H9 (cell line): ENCODE measurements at regions not wholly inside any gene's neighbourhood (a gene's known extent, or its start where the extent isn't known, plus 50 kb on each side); places are given as distances from the start of the nearest gene placed in this dataset.

Experiments
- DNase-seq: peaks from one replicate; pipeline ENCODE4 v3.0.0-alpha.2; 2017
- H2AFZ ChIP-seq: one replicate; pipeline ENCODE4 v1.6.1; 2013; ENCODE audit warnings: mild to moderate bottlenecking, low read length, control low read depth, moderate library complexity
- H2AK5ac ChIP-seq: 2 replicates; pipeline ENCODE4 v1.6.1; 2013; ENCODE audit warnings: low read length, control low read depth, mixed read lengths; ENCODE audit not compliant: insufficient read length
- H2BK120ac ChIP-seq: one replicate; pipeline ENCODE4 v1.6.1; 2013; ENCODE audit warnings: low read depth, mild to moderate bottlenecking, low read length, control low read depth, inconsistent platforms; ENCODE audit not compliant: poor library complexity, severe bottlenecking
- H2BK12ac ChIP-seq: 2 replicates; pipeline ENCODE4 v1.6.1; 2013; ENCODE audit warnings: low read length, control low read depth, mixed read lengths, low read depth; ENCODE audit not compliant: insufficient read length
- H2BK15ac ChIP-seq: 2 replicates; pipeline ENCODE4 v1.6.1; 2013; ENCODE audit warnings: low read depth, low read length, control low read depth
- H2BK20ac ChIP-seq: one replicate; pipeline ENCODE4 v1.6.1; 2013; ENCODE audit warnings: low read depth, mild to moderate bottlenecking, low read length, control low read depth, inconsistent platforms; ENCODE audit not compliant: poor library complexity, severe bottlenecking
- H2BK5ac ChIP-seq: 2 replicates; pipeline ENCODE4 v1.6.1; 2013; ENCODE audit warnings: low read length, control low read depth, mixed read lengths; ENCODE audit not compliant: insufficient read length
- H3K14ac ChIP-seq: 2 replicates; pipeline ENCODE4 v1.6.1; 2013; ENCODE audit warnings: low read length, control low read depth; ENCODE audit not compliant: insufficient read depth
- H3K18ac ChIP-seq: 2 replicates; pipeline ENCODE4 v1.6.1; 2013; ENCODE audit warnings: low read depth, mild to moderate bottlenecking, mixed read lengths, low read length, control low read depth; ENCODE audit not compliant: insufficient read length
- H3K23ac ChIP-seq: 2 replicates; pipeline ENCODE4 v1.6.1; 2013; ENCODE audit warnings: low read length, control low read depth, mixed read lengths, low read depth; ENCODE audit not compliant: insufficient read length
- H3K23me2 ChIP-seq: 2 replicates; pipeline ENCODE4 v1.6.1; 2013; ENCODE audit warnings: low read depth, mild to moderate bottlenecking, mixed read lengths, low read length, control low read depth; ENCODE audit not compliant: insufficient read length, poor library complexity, severe bottlenecking
- H3K27ac ChIP-seq: 2 replicates; pipeline ENCODE4 v1.5.1; 2013; ENCODE audit warnings: low read length, control low read depth, mixed read lengths, low read depth; ENCODE audit not compliant: insufficient read length
- H3K27me3 ChIP-seq: 2 replicates; pipeline ENCODE4 v1.6.1; 2013; ENCODE audit warnings: low read length, control low read depth, inconsistent platforms; ENCODE audit not compliant: insufficient read depth
- H3K4ac ChIP-seq: 2 replicates; pipeline ENCODE4 v1.6.1; 2013; ENCODE audit warnings: low read depth, mild to moderate bottlenecking, control low read depth, inconsistent platforms, low read length, moderate library complexity
- H3K4me1 ChIP-seq: 2 replicates; pipeline ENCODE4 v1.6.1; 2013; ENCODE audit warnings: low read length, control low read depth, inconsistent platforms; ENCODE audit not compliant: insufficient read depth
- H3K4me2 ChIP-seq: 2 replicates; pipeline ENCODE4 v1.6.1; 2013; ENCODE audit warnings: low read length, control low read depth, mixed read lengths; ENCODE audit not compliant: insufficient read length, insufficient read depth
- H3K56ac ChIP-seq: 2 replicates; pipeline ENCODE4 v1.6.1; 2013; ENCODE audit warnings: low read depth, mild to moderate bottlenecking, mixed read lengths, low read length, control low read depth; ENCODE audit not compliant: insufficient read length
- H3K79me1 ChIP-seq: 2 replicates; pipeline ENCODE4 v1.6.1; 2013; ENCODE audit warnings: low read depth, mild to moderate bottlenecking, moderate library complexity, low read length, control low read depth, inconsistent platforms; ENCODE audit not compliant: insufficient read depth, poor library complexity, severe bottlenecking
- H3K79me2 ChIP-seq: 2 replicates; pipeline ENCODE4 v1.6.1; 2013; ENCODE audit warnings: low read length, control low read depth, inconsistent platforms; ENCODE audit not compliant: insufficient read depth
- H3K9ac ChIP-seq: 2 replicates; pipeline ENCODE4 v1.6.1; 2013; ENCODE audit warnings: low read length, control low read depth, mixed read lengths; ENCODE audit not compliant: insufficient read length; ENCODE audit errors: extremely low read depth
- H3K9me3 ChIP-seq: one replicate; pipeline ENCODE4 v1.6.1; 2013; ENCODE audit warnings: low read depth, low read length, inconsistent platforms; ENCODE audit not compliant: control insufficient read depth
- H3T11ph ChIP-seq: one replicate; pipeline ENCODE4 v1.6.1; 2013; ENCODE audit warnings: mild to moderate bottlenecking, low read length, control low read depth, inconsistent platforms
- H4K20me1 ChIP-seq: one replicate; pipeline ENCODE4 v1.6.1; 2013; ENCODE audit not compliant: control insufficient read depth, insufficient read length, insufficient read depth
- H4K5ac ChIP-seq: 2 replicates; pipeline ENCODE4 v1.6.1; 2013; ENCODE audit warnings: low read depth, mild to moderate bottlenecking, mixed read lengths, low read length, control low read depth; ENCODE audit not compliant: insufficient read length
- H4K8ac ChIP-seq: replicated peaks from 2 replicates; pipeline ENCODE4 v1.6.1; 2013; ENCODE audit warnings: low read length, control low read depth, mixed read lengths, low read depth; ENCODE audit not compliant: insufficient read length
- H4K91ac ChIP-seq: 2 replicates; pipeline ENCODE4 v1.6.1; 2013; ENCODE audit warnings: low read depth, mild to moderate bottlenecking, moderate library complexity, mixed read lengths, low read length, control low read depth; ENCODE audit not compliant: insufficient read length
- H3K27ac Mint-ChIP-seq, 3 experiments: 2 replicates in 2 of 3; 3 replicates in 1 of 3; pipeline ENCODE4 v1.8.0; 2020 to 2021; ENCODE audit warnings: mixed read lengths in 3 of 3, mild to moderate bottlenecking in 1 of 3, moderate library complexity in 1 of 3
- H3K27me3 Mint-ChIP-seq: 2 replicates; pipeline ENCODE4 v1.8.0; 2021; ENCODE audit warnings: low read depth, mild to moderate bottlenecking, moderate library complexity, mixed read lengths
- H3K36me3 Mint-ChIP-seq, 3 experiments: 2 replicates in 2 of 3; 3 replicates in 1 of 3; pipeline ENCODE4 v1.8.0; 2020 to 2021; ENCODE audit warnings: low read depth in 3 of 3, mixed read lengths in 3 of 3; ENCODE audit not compliant: insufficient read depth in 1 of 3
- H3K4me1 Mint-ChIP-seq, 2 experiments: 2 replicates each; pipeline ENCODE4 v1.8.0; 2020; ENCODE audit warnings: mixed read lengths in 2 of 2
- H3K4me3 Mint-ChIP-seq, 2 experiments: 2 replicates in 1 of 2; 3 replicates in 1 of 2; pipeline ENCODE4 v1.8.0; 2020 to 2021; ENCODE audit warnings: mild to moderate bottlenecking in 2 of 2, mixed read lengths in 2 of 2, moderate library complexity in 1 of 2
- H3K9me3 Mint-ChIP-seq, 2 experiments: 2 replicates in 1 of 2; 3 replicates in 1 of 2; pipeline ENCODE4 v1.8.0; 2020; ENCODE audit warnings: mild to moderate bottlenecking in 2 of 2, mixed read lengths in 2 of 2, moderate library complexity in 1 of 2
- CTCF ChIP-seq: fragments of 200-600 bp; sonication (generic); conservative IDR thresholded peaks from 3 replicates; pipeline ENCODE4 v1.8.0; 2021; ENCODE audit warnings: antibody characterized with exemption, mild to moderate bottlenecking
- WGBS: extraction: QIAGEN DNeasy Blood & Tissue Kit; methylation state at CpG from one replicate; pipeline ENCODE4 v1.1.7; 2013; ENCODE audit warnings: missing lambda C conversion rate, low lambda C conversion rate, mixed read lengths; ENCODE audit not compliant: insufficient read length; ENCODE audit errors: extremely low coverage; 5-methylcytosine and 5-hydroxymethylcytosine counted together

GRCh38 chr12:115650026-115650425, 627.5 kb downstream of the MED13L start:
- Histone ChIP-seq H4K20me1 (no peaks in the 10 kb centered on the region), H2BK15ac (no peak overlapping the region), H3K56ac (no peak overlapping the region), H2AK5ac (no peak overlapping the region), H3K9ac (no peak overlapping the region), H2BK20ac (no peak overlapping the region), H3K79me2 (no peaks in the 10 kb centered on the region), H2BK12ac (no peak overlapping the region), H4K91ac (no peak overlapping the region), H3K23ac (no peak overlapping the region), H3K23me2 (no peaks in the 10 kb centered on the region), H4K8ac (no peak overlapping the region), H2BK120ac (no peak overlapping the region), H3K4me2 (no peak overlapping the region), H3T11ph (no peak overlapping the region), H3K14ac (no peak overlapping the region), H3K27me3 (no peaks in the 10 kb centered on the region), H2BK5ac (no peak overlapping the region), H3K79me1 (no peaks in the 10 kb centered on the region), H3K4me1 (no peaks in the 10 kb centered on the region), H3K4ac (no peak overlapping the region), H4K5ac (no peak overlapping the region), H2AFZ (no peak overlapping the region), H3K18ac (no peak overlapping the region), H3K9me3 (no peaks in the 10 kb centered on the region), H3K27ac (no peak overlapping the region)
- Mint-ChIP-seq H3K9me3 (peaks cover 0 to 3% of the 10 kb centered on the region in 2 experiments; a peak in 1 of 5 replicates), H3K27me3 (peaks cover 2% of the 10 kb centered on the region), H3K4me1 (peaks cover 4 to 8% of the 10 kb centered on the region in 2 experiments), H3K36me3 (no peaks in the 10 kb centered on the region), H3K4me3 (no peak overlapping the region), H3K27ac (no peak overlapping the region)
- no peak for DNase-seq
- no CpG with 5 or more reads among the region's 10 CpGs for WGBS
- TF ChIP-seq CTCF: no peak
